Thyroid gland (tissue), 4 donors: ENCODE measurements at regions not wholly inside any gene's neighbourhood (a gene's known extent, or its start where the extent isn't known, plus 50 kb on each side); places are given as distances from the start of the nearest gene placed in this dataset.

Source experiments
- POLR2A ChIP-seq, 2 donors: fragments of 450-650 bp; IDR thresholded peaks; one replicate each; pipeline ENCODE4 v1.6.1; 2017; ENCODE audit warnings: antibody characterized with exemption in 2 of 2, mild to moderate bottlenecking in 2 of 2, moderate library complexity in 1 of 2
- TF ChIP-seq, protein P1 (sequence below), 6 experiments: fragments of 200-600 bp in 3 of 6; fragments of 450-650 bp in 3 of 6; sonication (generic) in 3 of 6; IDR thresholded peaks; one replicate each; pipeline ENCODE4 v1.5.1; 2016 to 2019; ENCODE audit warnings: antibody characterized with exemption in 6 of 6, mild to moderate bottlenecking in 2 of 6, inconsistent platforms in 1 of 6, moderate library complexity in 1 of 6

DNA sequence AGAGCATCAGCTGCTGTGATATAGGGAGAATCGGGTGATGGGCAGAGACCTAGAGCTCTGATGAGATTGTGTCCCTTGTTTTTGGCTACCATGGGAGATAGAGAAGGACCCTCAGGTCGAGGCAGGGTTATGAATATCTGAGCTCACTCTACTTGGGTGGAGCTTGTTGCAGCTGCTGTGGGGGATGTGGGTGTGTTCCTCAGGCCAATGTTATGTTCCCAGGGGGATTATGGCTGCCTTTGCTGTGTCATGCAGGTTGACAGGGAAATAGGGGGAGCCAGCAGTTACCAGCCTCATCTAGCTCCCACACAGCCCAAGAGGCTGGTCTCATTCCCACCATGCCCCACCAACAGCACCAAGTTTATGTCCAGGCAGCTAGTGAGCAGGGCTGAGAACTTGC is 131.5 kb downstream of the TRIM42 start:
- TF ChIP-seq, protein P1, sequence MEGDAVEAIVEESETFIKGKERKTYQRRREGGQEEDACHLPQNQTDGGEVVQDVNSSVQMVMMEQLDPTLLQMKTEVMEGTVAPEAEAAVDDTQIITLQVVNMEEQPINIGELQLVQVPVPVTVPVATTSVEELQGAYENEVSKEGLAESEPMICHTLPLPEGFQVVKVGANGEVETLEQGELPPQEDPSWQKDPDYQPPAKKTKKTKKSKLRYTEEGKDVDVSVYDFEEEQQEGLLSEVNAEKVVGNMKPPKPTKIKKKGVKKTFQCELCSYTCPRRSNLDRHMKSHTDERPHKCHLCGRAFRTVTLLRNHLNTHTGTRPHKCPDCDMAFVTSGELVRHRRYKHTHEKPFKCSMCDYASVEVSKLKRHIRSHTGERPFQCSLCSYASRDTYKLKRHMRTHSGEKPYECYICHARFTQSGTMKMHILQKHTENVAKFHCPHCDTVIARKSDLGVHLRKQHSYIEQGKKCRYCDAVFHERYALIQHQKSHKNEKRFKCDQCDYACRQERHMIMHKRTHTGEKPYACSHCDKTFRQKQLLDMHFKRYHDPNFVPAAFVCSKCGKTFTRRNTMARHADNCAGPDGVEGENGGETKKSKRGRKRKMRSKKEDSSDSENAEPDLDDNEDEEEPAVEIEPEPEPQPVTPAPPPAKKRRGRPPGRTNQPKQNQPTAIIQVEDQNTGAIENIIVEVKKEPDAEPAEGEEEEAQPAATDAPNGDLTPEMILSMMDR (IDR thresholded peaks at IDR 0.05) = no peak
- no peak for TF ChIP-seq POLR2A (IDR thresholded peaks at IDR 0.05)
